Stimulated activated CD4-positive, alpha-beta T cell treated with anti-CD3 and anti-CD28 coated beads, Interleukin-2, amount 100 ng/mL, for 4 hours (primary cell): ENCODE measurements at regions not wholly inside any gene's neighbourhood (a gene's known extent, or its start where the extent isn't known, plus 50 kb on each side); places are given as distances from the start of the nearest gene placed in this dataset.
"Not testable (repeated sequence)": the region's sequence is repeated elsewhere in the genome, so short reads cannot be mapped to it uniquely, and the experiment has no call there.

Source experiments
- DNase-seq: peaks from one replicate; pipeline ENCODE4 v3.0.0-alpha.2; 2020; ENCODE audit warnings: low read depth

DNA sequence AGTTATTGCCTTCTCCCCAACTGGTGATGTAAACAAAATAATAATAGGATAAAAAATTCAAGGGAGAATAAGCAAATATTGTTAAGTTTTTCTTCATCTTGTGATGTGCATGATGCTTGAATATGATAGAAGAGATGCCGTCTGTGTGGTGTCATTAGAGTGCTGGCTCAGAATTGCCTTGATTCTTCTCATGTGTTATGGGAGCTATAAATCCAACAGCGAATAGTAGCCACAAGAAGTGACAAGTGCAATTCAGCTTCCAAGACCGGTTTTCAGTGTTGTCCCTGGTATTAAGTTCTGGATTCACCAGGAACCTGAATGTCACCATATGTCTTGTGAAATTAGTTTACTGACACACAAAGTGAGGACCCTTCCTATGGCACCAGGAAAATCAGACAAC lies 547.0 kb downstream of the NSUN3 start:
- no peak for DNase-seq

- DNase-seq, result no peak
These were observed 548.7 kb downstream of the NSUN3 start for GRCh38 chr3:94611596-94611995.

DNA sequence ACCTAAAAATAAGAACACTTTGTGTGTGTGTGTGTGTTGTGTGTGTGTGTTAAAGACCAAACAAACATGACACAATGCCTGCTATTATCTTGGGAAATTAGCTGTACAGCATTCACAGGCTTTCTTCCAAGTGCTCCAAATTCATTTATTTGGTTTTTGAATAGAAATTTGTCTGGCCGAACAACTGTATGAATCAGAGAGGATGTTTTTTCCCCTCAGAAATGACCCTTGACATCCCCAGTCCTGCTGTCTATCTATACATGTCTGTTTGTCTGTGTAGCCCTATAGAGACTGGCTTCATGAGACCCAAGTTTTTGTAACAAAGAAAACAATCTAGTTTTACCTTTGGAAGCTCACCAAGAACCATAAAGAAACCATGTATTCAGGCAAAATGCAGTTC lies 549.8 kb downstream of the NSUN3 start:
- DNase-seq, result no peak

GRCh38 chr3:94614192-94614591 lies 551.3 kb downstream of the NSUN3 start:
- no peak for DNase-seq

DNA sequence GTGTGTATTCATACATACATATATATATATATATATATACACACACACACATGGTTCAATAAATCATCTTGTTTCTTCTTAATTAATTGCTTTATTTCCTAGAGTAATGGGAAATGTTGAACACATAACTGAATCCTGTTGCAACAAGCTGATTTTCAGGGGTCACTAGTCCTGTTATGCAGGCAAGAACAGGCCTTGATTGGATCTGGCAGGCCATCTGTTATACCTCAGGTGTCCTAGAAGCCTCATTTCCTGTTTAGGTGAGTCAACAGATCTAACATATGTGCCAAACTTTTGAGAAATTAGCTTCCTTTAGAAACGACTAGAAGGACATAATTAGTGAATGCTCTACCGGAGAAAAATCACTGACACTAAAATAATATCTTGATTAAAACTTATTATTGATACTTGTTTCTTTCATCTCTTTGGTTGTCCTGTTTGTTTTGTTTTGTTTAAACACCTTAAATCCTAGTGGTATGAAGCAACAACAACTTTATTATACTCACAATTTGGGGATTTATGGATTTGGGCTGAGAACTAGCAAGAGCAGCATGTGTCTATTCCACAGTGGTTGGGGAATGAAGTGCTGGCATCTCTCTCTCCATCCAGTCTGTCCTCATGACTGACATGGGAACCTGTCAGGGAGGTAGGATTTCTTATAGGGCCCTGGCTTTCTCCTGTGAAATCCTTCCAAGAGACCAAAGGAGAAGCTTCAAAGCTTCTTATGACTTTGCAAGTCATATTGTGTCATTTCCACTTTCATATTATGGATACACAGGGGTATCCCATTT lies 552.6 kb downstream of the NSUN3 start:
- no peak for DNase-seq

DNA sequence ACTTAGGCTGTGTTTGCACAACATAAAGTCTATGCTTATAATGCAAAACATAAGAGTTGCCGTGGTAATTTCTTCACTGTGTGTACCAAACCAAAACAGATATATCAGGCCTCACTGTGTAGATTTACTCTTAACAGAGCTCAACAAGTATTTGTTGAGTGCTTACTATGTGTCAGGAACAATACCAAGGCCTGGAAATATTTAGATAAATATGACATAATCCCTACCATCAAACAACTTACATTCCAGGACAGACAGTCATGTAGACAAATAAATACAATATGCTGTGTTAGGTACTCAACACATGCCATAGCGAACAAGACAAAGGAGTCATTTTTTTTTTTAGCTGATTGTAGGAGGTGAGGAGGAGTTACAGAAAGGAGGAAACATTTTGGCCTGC lies 554.0 kb downstream of the NSUN3 start:
- DNase-seq, result no peak

DNA sequence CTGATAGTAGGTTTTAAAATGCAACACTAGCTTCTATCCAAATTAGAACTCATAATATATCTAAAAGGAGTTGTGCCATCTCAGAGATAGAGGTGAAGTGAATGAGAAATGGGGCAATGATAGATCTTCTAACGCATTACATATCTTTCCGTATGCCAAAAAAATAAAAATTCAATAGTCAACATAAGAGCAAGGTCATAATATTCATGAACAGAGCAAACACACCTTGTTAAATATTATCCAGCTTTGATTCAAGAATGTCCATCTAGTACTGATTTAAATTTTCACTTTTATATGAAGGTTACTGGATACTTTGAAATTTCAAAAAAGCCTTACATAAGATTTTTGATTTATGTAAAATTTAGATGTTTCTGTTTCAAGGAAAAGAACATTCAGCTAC lies 554.5 kb downstream of the NSUN3 start:
- DNase-seq, result no peak

GRCh38 chr3:94619643-94620042 lies 556.8 kb downstream of the NSUN3 start:
- no peak for DNase-seq

- DNase-seq, result no peak
These were observed 563.7 kb downstream of the NSUN3 start for GRCh38 chr3:94626573-94626972.

DNA sequence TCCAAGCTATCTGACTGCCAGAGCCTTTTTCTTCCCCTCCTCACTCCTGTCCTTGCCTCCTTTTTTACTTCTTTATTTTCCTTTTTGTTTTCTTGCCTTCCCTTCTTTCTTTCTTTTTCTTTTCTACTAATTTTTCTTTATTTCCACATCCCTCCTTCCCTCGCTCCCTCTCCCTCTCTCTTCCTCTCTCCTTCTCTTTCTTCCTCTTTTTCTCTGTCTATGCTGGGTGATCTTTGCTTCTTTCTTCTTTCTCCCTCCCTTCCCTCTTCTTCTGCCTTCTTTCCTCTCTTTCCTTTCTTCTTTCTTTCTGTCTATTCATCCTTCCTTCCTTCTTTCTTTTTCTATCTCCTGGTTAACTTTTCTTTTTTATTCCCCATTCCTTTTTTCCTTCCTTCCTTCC lies 564.8 kb downstream of the NSUN3 start:
- DNase-seq, result no peak

GRCh38 chr3:94643400-94643799 lies 580.5 kb downstream of the NSUN3 start:
- DNase-seq, result no peak

DNA sequence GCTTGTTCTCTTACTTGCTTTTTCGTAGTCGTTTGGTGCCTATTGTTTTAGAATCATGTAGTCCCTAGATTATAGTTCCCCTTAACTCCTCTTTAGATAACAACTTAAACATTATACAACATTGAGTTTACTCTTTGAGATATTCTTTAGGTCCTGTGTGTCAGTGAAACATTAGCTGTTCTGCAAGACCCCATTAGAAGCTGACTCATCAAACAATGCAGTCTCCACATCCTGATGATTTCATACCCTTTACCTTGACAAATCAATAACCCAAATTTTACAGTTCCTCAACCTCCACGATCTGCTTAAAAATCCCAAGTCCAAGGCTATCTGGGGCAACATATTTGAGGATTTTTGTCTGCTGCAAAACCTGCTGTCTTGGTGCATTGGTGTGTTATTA lies 582.9 kb downstream of the NSUN3 start:
- no peak for DNase-seq

GRCh38 chr3:94647131-94647530 lies 584.3 kb downstream of the NSUN3 start:
- no peak for DNase-seq

GRCh38 chr3:94648270-94649180 lies 585.7 kb downstream of the NSUN3 start:
- not testable (repeated sequence) for DNase-seq

- no peak for DNase-seq
These were observed 591.2 kb downstream of the NSUN3 start for GRCh38 chr3:94654096-94654495.

- no peak for DNase-seq
These were observed 603.1 kb downstream of the NSUN3 start for GRCh38 chr3:94665922-94666321.

- no peak for DNase-seq
These were observed 608.2 kb downstream of the NSUN3 start for GRCh38 chr3:94671078-94671477.

- no peak for DNase-seq
These were observed 611.0 kb downstream of the NSUN3 start for GRCh38 chr3:94673876-94674275.

- no peak for DNase-seq
These were observed 623.3 kb downstream of the NSUN3 start for GRCh38 chr3:94686208-94686607.

GRCh38 chr3:94693997-94694640 lies 631.3 kb downstream of the NSUN3 start:
- no peak for DNase-seq

- no peak for DNase-seq
These were observed 632.0 kb downstream of the NSUN3 start for GRCh38 chr3:94694894-94695293.

DNA sequence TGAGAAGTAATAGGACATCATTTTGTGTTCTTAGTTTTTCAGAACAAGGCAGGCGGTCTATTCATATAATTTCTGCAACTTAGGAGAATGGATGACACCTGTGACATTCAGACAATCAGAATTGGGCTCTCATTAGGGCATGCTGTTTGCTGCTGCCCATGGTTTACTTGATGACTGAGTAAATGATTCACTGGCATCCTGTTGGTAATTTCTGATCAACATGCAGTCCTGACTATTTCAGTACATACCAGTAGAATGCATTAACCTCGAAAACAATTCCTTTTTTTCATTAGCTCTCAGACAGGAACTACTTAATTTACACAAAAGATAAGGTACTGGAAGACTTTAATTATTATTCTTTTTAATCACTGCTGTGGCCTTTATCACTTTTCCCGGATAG lies 641.6 kb downstream of the NSUN3 start:
- no peak for DNase-seq
